ENCODE measurements at regions not wholly inside any gene's neighbourhood (a gene's known extent, or its start where the extent isn't known, plus 50 kb on each side); places are given as distances from the start of the nearest gene placed in this dataset.

DNA sequence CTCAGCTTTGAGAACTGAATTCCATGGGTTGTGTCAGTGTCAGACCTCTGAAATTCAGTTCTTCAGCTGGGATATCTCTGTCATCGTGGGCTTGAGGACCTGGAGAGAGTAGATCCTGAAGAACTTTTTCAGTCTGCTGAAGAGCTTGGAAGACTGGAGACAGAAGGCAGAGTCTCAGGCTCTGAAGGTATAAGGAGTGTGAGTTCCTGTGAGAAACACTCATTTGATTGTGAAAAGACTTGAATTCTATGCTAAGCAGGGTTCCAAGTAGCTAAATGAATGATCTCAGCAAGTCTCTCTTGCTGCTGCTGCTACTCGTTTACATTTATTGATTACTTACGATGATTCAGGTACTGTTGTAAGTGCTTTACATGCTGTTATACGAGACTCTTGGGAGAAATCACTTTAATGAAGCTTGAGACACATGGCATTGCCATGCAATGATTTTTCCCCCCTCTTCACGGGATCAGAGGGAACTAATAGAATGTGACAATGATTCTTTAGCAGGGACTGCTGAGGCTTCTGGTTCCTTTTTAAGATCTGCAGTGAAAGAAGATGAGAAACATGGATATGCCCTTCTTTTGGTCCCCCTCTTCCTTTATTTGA, 63.8 kb downstream of the PTTG1 start:
- no peak for TF ChIP-seq CTCF (IDR thresholded peaks at IDR 0.05; ENCODE audit: insufficient read depth, low read length, poor library complexity, severe bottlenecking)
- no peak for TF ChIP-seq EZH2phosphoT487 (conservative IDR thresholded peaks at IDR 0.05; ENCODE audit: low read length)
